OCI-LY7 (cell line): ENCODE measurements at regions not wholly inside any gene's neighbourhood (a gene's known extent, or its start where the extent isn't known, plus 50 kb on each side); places are given as distances from the start of the nearest gene placed in this dataset.

Source experiments
- BruUV-seq: library from RNA; stranded (reverse); fragments of 400-500 nt; replicated peaks from 2 replicates; lab custom pipeline; 2021; lab: Mats Ljungman, UMichigan
- CTCF ChIA-PET: fragments of 300-600 bp; sonication (Branson Sonifier 250); formaldehyde crosslinking; loops from one replicate; lab custom pipeline; 2022; ENCODE audit warnings: antibody characterized with exemption; ENCODE audit not compliant: unreplicated experiment; lab: Charles Lee
- POLR2A ChIA-PET: fragments of 300-600 bp; sonication (Branson Sonifier 250); formaldehyde crosslinking; loops from one replicate; lab custom pipeline; 2022; ENCODE audit warnings: antibody characterized with exemption; lab: Charles Lee
- DNase-seq: peaks from one replicate; pipeline ENCODE4 v3.0.0-alpha.2; 2015; ENCODE audit warnings: low spot score
- H2AFZ ChIP-seq: fragments of 200-600 bp; sonication (generic), shearing (Covaris generic); 2 replicates; pipeline ENCODE4 v1.6.1; 2014; ENCODE audit warnings: mild to moderate bottlenecking, antibody characterized with exemption, low read length, moderate library complexity
- H3K27ac ChIP-seq: fragments of 200-600 bp; sonication (generic); 2 replicates; pipeline ENCODE4 v1.5.1; 2014; ENCODE audit warnings: mixed run types, low read depth, mild to moderate bottlenecking, moderate library complexity, low read length, inconsistent platforms; ENCODE audit not compliant: poor library complexity, severe bottlenecking
- H3K36me3 ChIP-seq: fragments of 200-600 bp; sonication (generic); 2 replicates; pipeline ENCODE4 v1.6.1; 2014; ENCODE audit warnings: mild to moderate bottlenecking, antibody characterized with exemption, low read length, moderate library complexity, mixed read lengths; ENCODE audit not compliant: insufficient read depth
- H3K4me1 ChIP-seq: fragments of 200-600 bp; sonication (generic); 2 replicates; pipeline ENCODE4 v1.5.1; 2014; ENCODE audit warnings: mild to moderate bottlenecking, low read length; ENCODE audit not compliant: insufficient read depth, poor library complexity, severe bottlenecking
- H3K4me2 ChIP-seq: fragments of 200-600 bp; sonication (generic); 2 replicates; pipeline ENCODE4 v1.6.1; 2014; ENCODE audit warnings: mild to moderate bottlenecking, low read length
- H3K4me3 ChIP-seq: fragments of 200-600 bp; sonication (generic); 2 replicates; pipeline ENCODE4 v1.5.1; 2014; ENCODE audit warnings: mild to moderate bottlenecking, low read depth, low read length; ENCODE audit not compliant: poor library complexity, severe bottlenecking
- H3K79me2 ChIP-seq: fragments of 200-600 bp; sonication (generic); 2 replicates; pipeline ENCODE4 v1.6.1; 2016; ENCODE audit warnings: low read depth, mild to moderate bottlenecking, low read length, moderate library complexity, mixed read lengths; ENCODE audit not compliant: insufficient read depth
- H3K9me2 ChIP-seq: fragments of 200-600 bp; sonication (generic); 2 replicates; pipeline ENCODE4 v1.6.1; 2016; ENCODE audit warnings: mild to moderate bottlenecking, low read length, mixed read lengths; ENCODE audit not compliant: insufficient read depth
- H3K9me3 ChIP-seq: fragments of 200-600 bp; sonication (generic); 2 replicates; pipeline ENCODE4 v1.6.1; 2014; ENCODE audit warnings: mild to moderate bottlenecking, mixed run types, low read length, mixed read lengths
- H4K20me1 ChIP-seq: fragments of 200-600 bp; sonication (generic); 2 replicates; pipeline ENCODE4 v1.6.1; 2014; ENCODE audit warnings: mild to moderate bottlenecking, antibody characterized with exemption, low read length, moderate library complexity, mixed read lengths; ENCODE audit not compliant: insufficient read depth
- EZH2phosphoT487 ChIP-seq: fragments of 200-600 bp; sonication (generic); IDR thresholded peaks from 2 replicates; pipeline ENCODE4 v1.6.1; 2018; ENCODE audit warnings: low read depth, borderline replicate concordance, mild to moderate bottlenecking, mixed run types, antibody characterized with exemption, low read length, moderate library complexity, mixed read lengths
- intact Hi-C: fragments of 100-400 bp; cut with micrococcal nuclease; formaldehyde crosslinking; loops from one replicate; pipeline ENCODE4 v1.10.0; 2022; ENCODE audit not compliant: unreplicated experiment
- TF ChIP-seq, protein P1 (sequence below): fragments of 200-600 bp; sonication (generic); conservative IDR thresholded peaks from 2 replicates; pipeline ENCODE4 v1.5.1; 2014; ENCODE audit warnings: mild to moderate bottlenecking, antibody characterized with exemption, low read length, moderate library complexity, mixed read lengths

- Histone ChIP-seq H4K20me1 (no peaks in the 10 kb centered on the region), H3K79me2 (no peaks in the 10 kb centered on the region), H3K36me3 (no peaks in the 10 kb centered on the region), H3K4me2 (no peak overlapping the region), H3K9me2 (no peaks in the 10 kb centered on the region), H3K4me3 (no peak overlapping the region), H2AFZ (no peak overlapping the region), H3K27ac (no peak overlapping the region), H3K9me3 (no peaks in the 10 kb centered on the region), H3K4me1 (no peaks in the 10 kb centered on the region)
- TF ChIP-seq, protein P1, sequence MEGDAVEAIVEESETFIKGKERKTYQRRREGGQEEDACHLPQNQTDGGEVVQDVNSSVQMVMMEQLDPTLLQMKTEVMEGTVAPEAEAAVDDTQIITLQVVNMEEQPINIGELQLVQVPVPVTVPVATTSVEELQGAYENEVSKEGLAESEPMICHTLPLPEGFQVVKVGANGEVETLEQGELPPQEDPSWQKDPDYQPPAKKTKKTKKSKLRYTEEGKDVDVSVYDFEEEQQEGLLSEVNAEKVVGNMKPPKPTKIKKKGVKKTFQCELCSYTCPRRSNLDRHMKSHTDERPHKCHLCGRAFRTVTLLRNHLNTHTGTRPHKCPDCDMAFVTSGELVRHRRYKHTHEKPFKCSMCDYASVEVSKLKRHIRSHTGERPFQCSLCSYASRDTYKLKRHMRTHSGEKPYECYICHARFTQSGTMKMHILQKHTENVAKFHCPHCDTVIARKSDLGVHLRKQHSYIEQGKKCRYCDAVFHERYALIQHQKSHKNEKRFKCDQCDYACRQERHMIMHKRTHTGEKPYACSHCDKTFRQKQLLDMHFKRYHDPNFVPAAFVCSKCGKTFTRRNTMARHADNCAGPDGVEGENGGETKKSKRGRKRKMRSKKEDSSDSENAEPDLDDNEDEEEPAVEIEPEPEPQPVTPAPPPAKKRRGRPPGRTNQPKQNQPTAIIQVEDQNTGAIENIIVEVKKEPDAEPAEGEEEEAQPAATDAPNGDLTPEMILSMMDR = no peak
- TF ChIP-seq EZH2phosphoT487 = no peak
- intact Hi-C loops = no loop called here
- POLR2A ChIA-PET = no interaction called here
- CTCF ChIA-PET = no interaction called here
- DNase-seq = no peak
- no TSS peak for BruUV-seq
Observed at GRCh38 chr22:27130906-27131305, 473.5 kb downstream of the MIAT start.

GRCh38 chr22:27131346-27131745, 474.0 kb downstream of the MIAT start:
- intact Hi-C loops = no loop called here
- no peaks in the 10 kb centered on the region for H3K36me3 ChIP-seq
- no peaks in the 10 kb centered on the region for H3K9me2 ChIP-seq
- TF ChIP-seq, protein P1 = no peak
- no peak for TF ChIP-seq EZH2phosphoT487
- no peak overlapping the region for H2AFZ ChIP-seq
- BruUV-seq = no TSS peak
- H3K27ac ChIP-seq = no peak overlapping the region
- ChIA-PET POLR2A (no interaction called here), CTCF (no interaction called here)
- no peak for DNase-seq
- no peaks in the 10 kb centered on the region for H3K4me1 ChIP-seq
- no peaks in the 10 kb centered on the region for H4K20me1 ChIP-seq
- no peaks in the 10 kb centered on the region for H3K79me2 ChIP-seq
- H3K4me3 ChIP-seq = no peak overlapping the region
- no peaks in the 10 kb centered on the region for H3K9me3 ChIP-seq
- no peak overlapping the region for H3K4me2 ChIP-seq

DNA sequence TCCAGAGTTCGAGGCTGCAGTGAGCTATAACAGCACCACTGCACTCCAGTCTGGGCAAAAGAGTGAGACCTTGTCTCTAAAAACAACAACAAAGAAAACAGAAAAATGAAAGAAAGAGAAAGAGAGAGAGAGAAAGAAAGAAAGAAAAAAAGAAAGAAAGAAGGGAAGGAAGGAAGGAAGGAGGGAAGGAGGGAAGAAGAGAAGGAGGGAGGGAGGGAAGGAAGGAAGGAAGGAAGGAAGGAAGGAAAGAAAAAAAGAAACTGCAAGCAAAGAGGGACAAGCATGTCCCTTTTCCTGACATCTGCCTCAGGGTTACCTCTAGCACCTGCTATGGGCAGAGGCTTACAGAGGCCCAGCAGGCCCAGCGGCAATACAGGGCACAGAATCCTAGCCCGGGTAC, 475.0 kb downstream of the MIAT start:
- no peak overlapping the region for H3K27ac ChIP-seq
- no peaks in the 10 kb centered on the region for H3K36me3 ChIP-seq
- DNase-seq = no peak
- ChIA-PET CTCF (no interaction called here), POLR2A (no interaction called here)
- no peaks in the 10 kb centered on the region for H3K4me1 ChIP-seq
- no peak overlapping the region for H3K4me2 ChIP-seq
- no peaks in the 10 kb centered on the region for H3K79me2 ChIP-seq
- no peaks in the 10 kb centered on the region for H3K9me2 ChIP-seq
- H3K4me3 ChIP-seq = no peak overlapping the region
- intact Hi-C loops = no loop called here
- no TSS peak for BruUV-seq
- TF ChIP-seq EZH2phosphoT487 = no peak
- TF ChIP-seq, protein P1 = no peak
- no peaks in the 10 kb centered on the region for H4K20me1 ChIP-seq
- no peak overlapping the region for H2AFZ ChIP-seq
- H3K9me3 ChIP-seq = no peaks in the 10 kb centered on the region
